Activated CD8-positive, alpha-beta memory T cell treated with anti-CD3 and anti-CD28 coated beads, Interleukin-2, amount 10 ng/mL, durations not matched to agents 7 days and 5 days (primary cell): ENCODE measurements at regions not wholly inside any gene's neighbourhood (a gene's known extent, or its start where the extent isn't known, plus 50 kb on each side); places are given as distances from the start of the nearest gene placed in this dataset.

Source experiments
- ATAC-seq: fragments of 150-1000 bp; cut with Tn5 transposase; one replicate; pipeline ENCODE4 v1.10.0; 2021; ENCODE audit warnings: moderate library complexity
- CTCF ChIA-PET: fragments of 350-600 bp; sonication (Branson Sonifier 250); formaldehyde crosslinking; loops from one replicate; lab custom pipeline; 2021; ENCODE audit warnings: antibody characterized with exemption; lab: Charles Lee
- DNase-seq: peaks from one replicate; pipeline ENCODE4 v3.0.0-alpha.2; 2020
- H3K27ac Mint-ChIP-seq: one replicate; pipeline ENCODE4 v1.8.0; 2021; ENCODE audit warnings: mild to moderate bottlenecking, mixed read lengths
- H3K27me3 Mint-ChIP-seq: one replicate; pipeline ENCODE4 v1.8.0; 2021; ENCODE audit warnings: mixed read lengths
- H3K36me3 Mint-ChIP-seq: one replicate; pipeline ENCODE4 v1.8.0; 2021; ENCODE audit warnings: mild to moderate bottlenecking, mixed read lengths
- H3K4me1 Mint-ChIP-seq: one replicate; pipeline ENCODE4 v1.8.0; 2021; ENCODE audit warnings: mixed read lengths
- H3K4me3 Mint-ChIP-seq: one replicate; pipeline ENCODE4 v1.8.0; 2021; ENCODE audit warnings: mild to moderate bottlenecking, moderate library complexity, mixed read lengths
- H3K9me3 Mint-ChIP-seq: one replicate; pipeline ENCODE4 v1.8.0; 2022; ENCODE audit warnings: low read depth, mixed read lengths

DNA sequence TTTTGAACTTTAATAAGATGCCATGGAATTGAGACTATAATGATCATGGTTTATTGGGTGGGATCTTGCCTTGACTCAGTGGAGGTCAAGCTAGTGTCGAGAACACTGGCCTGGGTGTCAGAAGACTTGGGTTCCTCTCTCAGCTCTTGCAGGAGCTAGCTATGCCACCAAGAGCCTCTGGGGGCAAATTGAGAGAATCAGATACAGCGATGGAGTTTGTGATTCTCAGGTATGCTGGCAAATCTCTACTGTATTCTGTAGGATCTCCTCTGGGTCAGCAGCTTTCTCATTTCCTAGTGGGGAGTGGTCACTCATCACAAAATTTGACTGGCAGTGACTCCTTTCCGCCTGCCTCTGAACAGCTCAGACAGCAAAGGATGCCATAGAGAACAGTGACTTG lies 477.0 kb downstream of the RNF144A start:
- H3K4me1 Mint-ChIP-seq = no peaks in the 10 kb centered on the region
- H3K4me3 Mint-ChIP-seq = no peak overlapping the region
- CTCF ChIA-PET = no interaction called here
- H3K27ac Mint-ChIP-seq = no peak overlapping the region
- no peaks in the 10 kb centered on the region for H3K36me3 Mint-ChIP-seq
- DNase-seq = no peak
- ATAC-seq = no peak
- no peaks in the 10 kb centered on the region for H3K27me3 Mint-ChIP-seq
- H3K9me3 Mint-ChIP-seq = no peaks in the 10 kb centered on the region

DNA sequence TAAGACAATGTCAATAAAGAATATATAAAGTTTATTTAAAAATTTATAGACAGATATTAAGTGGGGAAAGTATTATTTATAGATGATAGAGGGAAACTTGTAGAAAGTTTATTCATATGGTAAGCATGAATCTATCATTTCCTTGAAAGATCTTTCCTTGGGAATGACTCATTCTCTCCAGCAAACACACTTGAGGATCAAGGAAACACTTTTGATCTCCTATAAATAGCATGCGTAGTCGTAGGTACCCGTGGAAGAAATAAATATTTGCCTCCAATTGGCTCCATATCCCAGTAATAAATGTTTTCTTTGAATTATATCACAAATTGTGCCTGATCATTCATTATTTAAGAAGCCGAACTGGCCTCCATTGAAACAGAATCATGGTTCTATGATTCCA lies 483.4 kb downstream of the RNF144A start:
- H3K27me3 Mint-ChIP-seq = peaks cover 23% of the 10 kb centered on the region

DNA sequence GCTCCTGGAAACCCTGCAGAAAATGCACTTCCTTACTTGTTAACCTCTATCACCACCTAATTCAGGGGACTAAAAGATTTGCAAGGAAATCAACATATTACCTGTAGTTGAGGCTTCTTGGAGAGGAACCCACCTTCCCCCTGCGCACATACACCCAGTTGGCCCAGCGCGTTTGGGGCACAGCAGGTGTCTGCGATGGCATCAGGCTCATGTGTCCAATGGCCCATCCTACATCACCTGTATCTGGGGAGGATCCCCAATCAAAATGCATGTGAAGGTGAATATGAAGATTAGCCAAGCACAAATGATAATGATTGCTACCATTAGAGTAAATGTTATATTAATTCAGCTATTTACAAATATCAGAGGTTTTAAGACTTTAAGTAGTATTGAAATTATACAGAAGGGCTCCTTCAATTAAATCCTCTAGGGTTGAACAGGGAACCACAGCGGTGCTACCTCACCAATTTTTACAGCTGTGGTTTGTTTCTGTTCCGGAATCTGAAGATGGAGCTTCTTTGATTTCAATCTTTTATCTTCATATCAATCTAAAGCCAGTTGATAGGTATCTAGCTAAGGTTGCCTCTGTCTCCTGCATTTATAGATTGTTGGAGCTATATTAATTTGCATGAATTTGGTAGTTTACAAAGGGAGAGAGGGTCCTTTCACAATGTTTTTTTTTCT lies 486.0 kb downstream of the RNF144A start:
- CTCF ChIA-PET = interaction anchor here (1.4 kb wide), 1 partner anchor 8 kb away, joined by 3 read pairs; no protein-coding TSS in a partner anchor
- H3K4me1 Mint-ChIP-seq = peaks cover 11% of the 10 kb centered on the region
- peaks cover 34% of the 10 kb centered on the region for H3K27me3 Mint-ChIP-seq
- H3K4me3 Mint-ChIP-seq = no peak overlapping the region
- H3K36me3 Mint-ChIP-seq = no peaks in the 10 kb centered on the region
- no peak for ATAC-seq
- H3K27ac Mint-ChIP-seq = no peak overlapping the region
- no peaks in the 10 kb centered on the region for H3K9me3 Mint-ChIP-seq
- DNase-seq = no peak

More for the DNA sequence above, 483.4 kb downstream of the RNF144A start:
- no peak for DNase-seq
- H3K4me1 Mint-ChIP-seq = peaks cover 11% of the 10 kb centered on the region
- no peak for ATAC-seq
- no peaks in the 10 kb centered on the region for H3K9me3 Mint-ChIP-seq
- no peak overlapping the region for H3K27ac Mint-ChIP-seq
- no peaks in the 10 kb centered on the region for H3K36me3 Mint-ChIP-seq
- no peak overlapping the region for H3K4me3 Mint-ChIP-seq
- CTCF ChIA-PET = no interaction called here

DNA sequence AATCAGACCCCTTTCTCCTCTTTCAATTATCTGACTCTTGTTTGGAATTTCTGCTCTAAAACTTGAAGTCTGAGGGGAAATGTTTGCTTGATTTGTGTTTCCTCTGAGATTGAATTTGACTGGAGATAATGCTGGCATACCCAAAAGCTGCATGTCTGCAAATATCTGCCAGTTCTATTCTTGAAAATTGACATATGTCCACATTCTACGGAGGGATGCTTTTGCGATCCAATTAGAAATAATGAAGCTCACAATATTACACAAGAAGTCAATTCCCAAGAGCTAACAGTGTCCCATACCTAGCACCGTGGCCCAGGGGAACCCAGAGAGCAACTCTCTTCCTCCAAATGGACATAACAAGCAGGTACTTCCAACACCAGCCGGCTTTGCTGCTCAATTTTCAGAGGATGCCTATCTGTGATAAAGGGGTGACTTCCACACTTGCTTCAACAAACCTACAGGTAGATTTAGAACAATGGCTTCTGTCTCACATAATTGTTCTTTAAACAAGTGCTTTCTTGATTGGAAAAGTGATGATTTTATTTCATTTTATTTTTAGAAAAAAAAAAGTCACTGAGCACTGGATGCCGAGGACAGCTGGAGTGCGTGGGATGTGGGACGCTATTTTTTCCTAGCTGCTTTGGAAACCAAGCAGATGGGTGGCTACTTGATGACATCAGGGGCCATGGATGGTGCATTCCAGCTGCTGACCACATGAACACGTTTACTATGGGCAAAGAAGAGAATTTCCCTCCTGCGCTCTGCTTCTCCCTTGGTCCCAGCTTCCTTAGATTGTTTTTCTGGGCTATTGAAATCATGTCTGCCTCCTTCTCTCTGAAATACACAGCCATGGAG lies 488.9 kb downstream of the RNF144A start:
- Mint-ChIP-seq H3K9me3 (no peaks in the 10 kb centered on the region), H3K4me1 (peaks cover 13% of the 10 kb centered on the region), H3K27me3 (peaks cover 34% of the 10 kb centered on the region), H3K27ac (no peak overlapping the region), H3K4me3 (no peak overlapping the region), H3K36me3 (no peaks in the 10 kb centered on the region)
- CTCF ChIA-PET = no interaction called here
- DNase-seq = no peak
- ATAC-seq = no peak

DNA sequence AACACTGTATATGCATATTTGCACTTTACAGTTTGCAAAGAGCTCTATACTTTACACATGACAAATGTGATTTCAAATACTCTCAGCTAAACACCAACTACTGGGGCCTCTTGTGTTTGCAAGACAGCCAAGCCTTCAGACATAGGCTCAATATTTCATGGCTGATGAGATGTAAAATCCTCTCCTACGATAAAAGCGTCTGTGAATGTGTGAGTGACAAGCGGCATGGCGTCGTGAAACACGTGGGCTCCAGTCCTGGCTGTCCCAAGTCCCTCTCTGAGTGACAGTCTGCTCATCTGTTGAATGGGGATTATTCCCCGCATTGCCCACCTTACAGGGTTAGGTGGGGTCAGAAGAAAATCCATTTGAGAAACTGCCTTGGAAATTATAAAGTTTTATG lies 489.8 kb downstream of the RNF144A start:
- CTCF ChIA-PET = no interaction called here
- Mint-ChIP-seq H3K9me3 (no peaks in the 10 kb centered on the region), H3K4me1 (peaks cover 15% of the 10 kb centered on the region), H3K27me3 (peaks cover 33% of the 10 kb centered on the region), H3K27ac (no peak overlapping the region), H3K36me3 (peaks cover 2% of the 10 kb centered on the region), H3K4me3 (no peak overlapping the region)
- ATAC-seq (no peak), DNase-seq (no peak)

DNA sequence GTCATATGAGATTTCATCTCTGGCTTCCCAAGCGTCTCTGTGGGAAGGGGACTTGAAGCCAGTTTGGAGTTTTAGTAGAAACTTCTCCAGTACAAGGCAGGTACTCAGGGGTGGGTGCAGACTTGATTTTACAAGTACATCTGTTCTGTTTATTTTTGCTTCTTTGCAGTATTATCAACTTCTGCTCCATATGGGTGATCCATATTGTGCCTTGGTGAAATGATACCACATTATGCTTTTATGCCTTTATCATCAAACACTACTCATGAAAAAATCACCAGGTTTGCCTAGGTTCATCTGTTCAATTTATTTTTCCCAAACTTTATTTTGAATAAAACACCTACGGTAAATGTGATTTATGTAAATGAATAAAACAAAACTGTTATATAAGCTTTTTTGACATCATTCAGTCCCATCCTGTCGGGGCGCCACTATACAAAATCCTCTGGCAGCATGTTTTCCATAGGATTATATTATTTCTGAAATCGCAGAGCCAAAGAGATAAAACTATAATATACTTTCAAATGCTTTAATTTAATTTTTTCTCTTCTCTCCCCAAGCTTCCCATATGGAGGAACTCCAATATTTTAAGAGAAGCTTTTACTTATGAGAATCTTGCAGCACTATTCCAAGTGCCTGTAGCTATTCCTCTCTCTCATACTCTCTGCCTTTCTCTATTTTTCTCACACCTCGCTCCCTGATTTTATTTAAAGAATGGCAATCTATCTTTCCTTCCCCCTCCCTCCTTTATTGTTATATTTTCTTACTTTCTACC lies 490.9 kb downstream of the RNF144A start:
- Mint-ChIP-seq H3K4me1 (peaks cover 8% of the 10 kb centered on the region), H3K9me3 (no peaks in the 10 kb centered on the region)

DNA sequence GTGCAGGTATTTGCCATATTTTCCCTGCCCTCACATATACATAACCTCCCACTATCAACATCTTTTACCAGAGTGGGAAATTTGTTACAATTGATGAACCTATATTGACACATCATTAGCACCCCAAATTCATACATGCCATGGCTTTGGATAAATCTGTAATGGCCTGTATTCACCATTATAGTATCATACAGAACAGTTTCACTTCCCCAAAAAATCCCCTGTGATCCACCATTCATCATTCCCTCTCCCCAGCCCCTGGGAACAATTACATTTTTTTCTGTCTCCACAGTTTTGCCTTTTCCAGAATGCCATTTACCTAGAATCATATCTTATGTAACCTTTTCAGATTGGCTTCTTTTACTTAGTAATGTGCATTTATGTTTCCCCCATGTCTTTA lies 494.5 kb downstream of the RNF144A start:
- H3K27ac Mint-ChIP-seq = no peak overlapping the region
- peaks cover 4% of the 10 kb centered on the region for H3K4me1 Mint-ChIP-seq
- no peak for ATAC-seq
- H3K4me3 Mint-ChIP-seq = no peak overlapping the region
- peaks cover 4% of the 10 kb centered on the region for H3K36me3 Mint-ChIP-seq
- DNase-seq = no peak
- CTCF ChIA-PET = no interaction called here
- peaks cover 9% of the 10 kb centered on the region for H3K27me3 Mint-ChIP-seq
- peaks cover 1% of the 10 kb centered on the region for H3K9me3 Mint-ChIP-seq

More for the DNA sequence above, 490.9 kb downstream of the RNF144A start:
- CTCF ChIA-PET = no interaction called here
- Mint-ChIP-seq H3K4me3 (no peak overlapping the region), H3K36me3 (peaks cover 4% of the 10 kb centered on the region), H3K27me3 (peaks cover 23% of the 10 kb centered on the region), H3K27ac (no peak overlapping the region)
- ATAC-seq = no peak
- no peak for DNase-seq

DNA sequence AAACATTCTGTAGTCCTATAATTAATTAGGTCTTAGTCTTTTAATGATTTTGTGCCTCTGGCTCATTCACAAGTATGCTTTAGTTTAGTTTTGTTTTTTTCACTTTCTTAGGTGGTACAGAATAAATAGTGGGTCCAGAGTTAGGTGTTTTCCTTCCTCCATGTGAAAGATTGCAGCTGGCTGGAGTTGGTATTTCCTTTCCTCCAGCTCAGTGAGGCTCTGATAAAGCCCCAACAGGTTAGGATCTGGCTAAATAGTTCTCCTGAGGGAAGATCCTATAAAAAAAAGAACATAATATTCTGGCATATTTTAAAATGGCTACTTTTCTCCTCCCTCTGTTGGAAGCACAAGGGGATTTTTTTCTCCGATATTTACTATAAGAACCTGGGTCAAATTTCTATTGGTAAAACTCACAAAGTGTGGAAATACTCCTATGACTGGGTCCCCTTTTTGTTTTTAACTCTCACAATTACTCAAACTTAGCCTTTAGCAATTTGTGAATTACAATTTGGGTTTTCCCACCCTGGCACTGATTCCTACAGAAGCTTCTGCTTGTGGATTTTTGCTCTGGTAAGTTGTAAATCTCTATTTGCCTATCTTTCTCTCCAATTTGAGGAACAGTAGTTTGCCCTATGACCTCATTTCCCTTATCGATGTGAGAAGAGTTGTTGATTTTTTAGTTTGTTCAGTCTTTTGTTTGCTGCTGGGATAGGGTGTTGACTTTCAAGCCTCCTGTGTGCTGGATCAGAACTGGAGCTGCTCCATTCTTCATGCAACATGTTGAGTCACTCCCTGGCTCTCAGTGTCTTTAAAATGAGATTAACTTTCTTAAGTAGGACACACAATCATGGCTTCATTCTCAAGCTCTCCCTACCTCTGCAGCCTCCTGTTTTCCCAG lies 500.9 kb downstream of the RNF144A start:
- CTCF ChIA-PET = interaction anchor here (1.7 kb wide), 1 partner anchor 10 kb away, joined by 4 read pairs; no protein-coding TSS in a partner anchor
- Mint-ChIP-seq H3K4me3 (no peak overlapping the region), H3K27ac (no peak overlapping the region), H3K36me3 (peaks cover 13% of the 10 kb centered on the region), H3K4me1 (no peaks in the 10 kb centered on the region), H3K27me3 (peaks cover 17% of the 10 kb centered on the region), H3K9me3 (peaks cover 7% of the 10 kb centered on the region)
- ATAC-seq (no peak), DNase-seq (no peak)

DNA sequence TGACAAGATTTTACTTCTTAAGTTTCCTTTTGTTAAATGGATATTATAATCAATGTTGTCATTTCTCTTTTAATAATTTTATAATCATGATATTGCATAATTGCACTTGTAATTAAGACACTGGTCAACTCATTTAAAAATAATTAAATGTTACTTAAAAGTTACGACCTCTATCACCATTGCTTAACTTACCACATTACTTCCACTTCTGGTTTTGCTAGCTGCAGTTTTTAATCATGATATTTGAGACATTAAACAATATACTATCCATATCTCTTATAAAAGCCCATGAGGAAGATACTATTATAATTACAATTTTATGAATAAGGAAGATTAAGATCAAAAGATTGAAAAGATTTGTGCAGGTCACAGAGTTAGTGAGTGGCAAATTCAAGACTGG lies 502.0 kb downstream of the RNF144A start:
- peaks cover 7% of the 10 kb centered on the region for H3K9me3 Mint-ChIP-seq
- H3K27me3 Mint-ChIP-seq = peaks cover 17% of the 10 kb centered on the region
- CTCF ChIA-PET = interaction anchor here (1.7 kb wide), 1 partner anchor 9 kb away, joined by 4 read pairs; no protein-coding TSS in a partner anchor
- peaks cover 13% of the 10 kb centered on the region for H3K36me3 Mint-ChIP-seq
- no peaks in the 10 kb centered on the region for H3K4me1 Mint-ChIP-seq
- no peak overlapping the region for H3K27ac Mint-ChIP-seq
- no peak for DNase-seq
- no peak for ATAC-seq
- no peak overlapping the region for H3K4me3 Mint-ChIP-seq

DNA sequence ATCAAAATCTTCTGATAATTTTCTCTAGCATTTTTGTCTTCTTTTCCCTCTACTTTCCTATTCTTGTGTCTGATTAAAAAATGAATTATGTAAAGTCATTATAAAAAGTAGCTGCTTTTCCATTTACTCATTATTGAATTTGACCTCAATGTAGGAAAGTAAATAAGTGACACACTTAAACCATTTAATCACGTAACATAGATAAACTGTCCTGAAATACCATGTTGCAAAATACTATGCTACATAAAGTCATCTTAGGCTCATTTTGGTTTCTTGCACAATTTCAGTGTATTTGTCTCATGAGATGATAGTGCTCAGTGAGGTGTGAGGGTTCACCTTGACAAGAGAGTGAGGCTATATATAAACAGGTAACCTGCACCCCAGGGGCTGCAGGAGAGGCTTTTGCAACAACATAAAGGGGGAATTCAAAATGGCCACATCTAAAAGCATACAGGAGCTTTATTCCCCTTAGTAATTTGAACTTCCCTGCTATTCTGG lies 502.7 kb downstream of the RNF144A start:
- no peak for ATAC-seq
- Mint-ChIP-seq H3K9me3 (peaks cover 7% of the 10 kb centered on the region), H3K27me3 (peaks cover 17% of the 10 kb centered on the region), H3K4me3 (no peak overlapping the region), H3K36me3 (peaks cover 13% of the 10 kb centered on the region), H3K27ac (no peak overlapping the region), H3K4me1 (no peaks in the 10 kb centered on the region)
- DNase-seq = no peak
- CTCF ChIA-PET = no interaction called here

DNA sequence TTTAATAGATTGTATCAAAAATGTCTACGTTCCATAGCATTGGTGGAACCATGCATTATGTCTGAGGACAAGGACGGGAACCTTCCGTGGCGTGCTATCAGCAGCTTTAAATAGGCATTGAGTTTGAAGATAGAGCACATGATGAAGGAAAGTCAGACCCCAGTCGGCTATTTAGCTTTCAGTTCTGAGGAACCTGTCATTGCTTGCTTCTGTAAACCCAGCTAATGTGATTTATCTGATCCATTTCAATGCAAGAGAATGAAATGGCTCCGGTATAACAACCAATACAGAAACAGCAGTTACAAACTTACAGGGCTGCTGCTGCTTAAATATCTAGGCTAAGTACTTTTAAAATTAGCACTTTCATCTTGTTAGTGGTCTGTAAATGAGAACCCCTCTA lies 503.3 kb downstream of the RNF144A start:
- ATAC-seq = no peak
- Mint-ChIP-seq H3K4me1 (no peaks in the 10 kb centered on the region), H3K27ac (no peak overlapping the region), H3K27me3 (peaks cover 17% of the 10 kb centered on the region), H3K9me3 (peaks cover 7% of the 10 kb centered on the region), H3K36me3 (peaks cover 13% of the 10 kb centered on the region), H3K4me3 (no peak overlapping the region)
- CTCF ChIA-PET = no interaction called here
- no peak for DNase-seq

DNA sequence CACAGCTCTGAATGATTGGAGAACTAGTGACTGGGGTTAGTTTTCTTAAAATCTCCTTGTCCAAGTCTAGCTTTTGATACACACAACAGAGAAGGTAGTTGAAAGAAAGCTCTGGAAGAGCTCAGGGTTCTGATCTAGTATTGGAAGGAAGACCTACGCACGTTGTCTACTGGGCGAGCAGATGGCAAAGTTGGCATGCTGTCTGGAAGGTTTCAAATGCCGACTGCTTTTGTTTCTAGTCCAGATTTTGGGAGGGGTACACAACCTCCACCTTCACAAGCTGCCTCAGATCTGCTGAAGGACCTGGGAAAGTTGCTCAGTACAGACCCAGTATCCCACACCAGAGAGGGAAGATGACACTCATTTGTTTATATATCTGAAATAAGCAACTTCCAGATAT lies 507.3 kb downstream of the RNF144A start:
- no peak overlapping the region for H3K4me3 Mint-ChIP-seq
- H3K36me3 Mint-ChIP-seq = peaks cover 4% of the 10 kb centered on the region
- ATAC-seq (no peak), DNase-seq (no peak)
- H3K4me1 Mint-ChIP-seq = peaks cover 22% of the 10 kb centered on the region
- H3K27ac Mint-ChIP-seq = no peak overlapping the region
- H3K9me3 Mint-ChIP-seq = no peaks in the 10 kb centered on the region
- H3K27me3 Mint-ChIP-seq = peaks cover 5% of the 10 kb centered on the region
- CTCF ChIA-PET = interaction anchor here (1.3 kb wide), 1 partner anchor 247 kb away, joined by 5 read pairs; no protein-coding TSS in a partner anchor
